HG03342 (cell line): ENCODE measurements at regions not wholly inside any gene's neighbourhood (a gene's known extent, or its start where the extent isn't known, plus 50 kb on each side); places are given as distances from the start of the nearest gene placed in this dataset.

Experiments used
- ATAC-seq: cut with Tn5 transposase; IDR thresholded peaks from one replicate; pipeline ENCODE4 v1.9.1; 2021; ENCODE audit warnings: mild to moderate bottlenecking, moderate library complexity; ENCODE audit not compliant: unreplicated experiment

DNA sequence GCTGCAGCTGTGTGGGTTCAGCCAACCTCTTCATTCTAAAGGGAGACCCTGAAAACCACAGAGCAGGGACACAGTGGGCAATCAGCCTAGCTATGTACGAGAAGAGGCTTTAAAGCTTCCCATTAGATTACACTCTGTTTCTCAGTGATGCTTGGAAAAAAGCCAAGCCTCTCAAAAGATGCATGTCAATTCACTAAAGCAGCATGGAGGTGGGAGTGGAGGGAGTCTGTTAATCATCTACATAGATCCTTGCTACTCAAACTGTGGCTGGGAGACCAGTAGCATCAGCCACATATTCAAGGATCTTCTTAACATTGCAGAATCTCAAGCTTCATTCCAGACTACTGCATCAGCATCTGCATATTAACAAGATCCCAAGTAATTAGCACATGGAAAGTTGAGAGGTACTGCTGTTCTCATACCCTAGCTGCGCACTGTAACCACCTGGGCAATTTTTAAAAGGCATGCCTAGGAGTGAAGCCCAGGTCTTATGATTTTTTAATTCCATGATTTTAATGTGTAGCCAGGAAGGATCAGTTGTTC lies 305.9 kb downstream of the PMP22 start:
- no peak for ATAC-seq

- ATAC-seq: no peak
Observed at GRCh38 chr17:14953405-14953804, 311.7 kb downstream of the PMP22 start.

DNA sequence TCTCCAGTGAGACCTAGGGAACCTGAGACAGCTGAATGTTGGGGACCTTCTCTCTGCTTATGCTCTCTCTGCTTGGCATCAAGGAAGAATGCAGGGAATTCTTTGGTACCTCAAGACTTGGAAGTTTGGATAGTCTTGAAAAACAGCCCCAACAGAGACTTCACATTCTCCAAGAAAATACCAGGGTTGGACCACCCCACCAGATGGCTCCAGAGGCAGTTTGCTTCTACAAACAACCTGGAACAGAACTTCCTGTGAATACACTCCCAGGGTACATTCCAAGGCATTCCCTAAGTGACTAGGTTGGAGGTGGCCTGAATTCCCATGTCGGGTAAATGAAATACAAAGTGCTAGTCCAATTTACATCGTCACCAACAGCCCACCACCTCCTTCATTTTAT lies 314.4 kb downstream of the PMP22 start:
- no peak for ATAC-seq

- no peak for ATAC-seq
Observed at GRCh38 chr17:14950216-14950615, 314.9 kb downstream of the PMP22 start.

- no peak for ATAC-seq
Observed at GRCh38 chr17:14947671-14948070, 317.5 kb downstream of the PMP22 start.

- ATAC-seq: no peak
Observed at GRCh38 chr17:14946481-14946880, 318.6 kb downstream of the PMP22 start.

GRCh38 chr17:14942526-14943190 lies 322.5 kb downstream of the PMP22 start:
- no peak for ATAC-seq

GRCh38 chr17:14940938-14941265 lies 324.2 kb downstream of the PMP22 start:
- ATAC-seq: no peak

DNA sequence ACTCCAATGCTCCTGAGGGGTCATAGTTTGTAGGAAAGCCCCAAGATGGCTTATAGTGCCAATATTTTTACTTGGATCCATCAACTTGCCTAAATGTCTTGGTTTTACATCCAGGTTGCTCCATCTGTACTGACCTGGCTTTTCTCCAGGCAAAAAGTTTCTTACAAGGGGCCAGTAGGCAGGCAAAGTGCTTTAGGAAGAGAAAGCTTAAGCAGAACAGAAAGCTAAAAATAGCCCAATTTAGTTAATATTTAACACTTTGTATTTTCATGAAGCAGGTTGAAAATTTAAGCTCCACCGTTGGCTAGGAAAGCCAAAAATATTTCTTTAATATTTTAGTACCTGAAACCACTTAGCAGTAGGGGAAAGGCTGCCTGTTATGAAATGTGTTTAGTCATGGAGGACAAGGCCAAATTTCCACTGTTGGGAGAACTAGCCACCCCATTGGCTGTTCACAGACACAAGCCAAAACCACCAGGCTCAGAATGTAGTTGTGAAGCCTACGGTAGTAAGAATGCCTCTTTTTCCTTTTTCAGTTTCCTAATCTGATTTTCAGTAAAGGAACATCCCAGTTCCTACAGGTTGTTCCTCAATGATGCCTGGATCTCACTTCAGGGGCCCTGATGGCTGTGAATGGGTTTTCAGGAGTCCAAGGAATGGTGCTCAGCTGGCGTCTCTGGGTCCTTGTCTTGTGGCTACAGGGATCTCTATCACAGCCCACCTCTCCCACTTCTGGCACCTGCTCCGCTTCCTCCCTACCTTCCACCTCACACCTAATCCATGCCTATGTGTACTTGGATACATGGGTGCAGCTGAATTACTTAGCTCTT lies 324.8 kb downstream of the PMP22 start:
- no peak for ATAC-seq

DNA sequence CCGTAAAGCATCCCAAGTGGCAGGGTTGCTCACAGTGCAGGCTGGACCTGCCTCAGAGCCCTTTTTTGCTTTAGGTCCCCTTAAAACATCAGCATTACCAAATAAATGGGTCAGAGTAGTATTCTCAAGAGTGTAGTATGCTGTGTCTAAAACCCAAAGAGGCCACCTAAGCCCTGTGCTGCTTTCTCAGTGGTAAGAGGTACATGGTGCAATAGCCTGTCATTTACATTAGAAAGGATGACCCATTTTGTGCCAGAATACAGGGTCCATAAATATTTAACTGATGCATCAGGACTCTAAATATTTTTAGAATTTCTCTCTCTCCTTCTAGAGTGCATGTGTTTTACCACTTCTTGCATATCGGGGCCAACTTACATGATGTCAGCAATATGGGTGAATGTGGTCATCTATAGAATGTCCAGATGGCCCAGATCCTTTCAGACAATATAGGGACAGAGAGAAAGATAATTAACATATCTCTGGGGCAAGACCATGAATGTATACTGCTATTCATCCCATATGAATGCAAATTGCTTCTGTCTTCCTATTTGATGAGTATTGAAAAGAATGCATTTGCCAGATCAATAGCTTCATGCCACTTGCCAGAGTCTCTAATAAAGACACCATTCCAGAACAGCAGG lies 329.2 kb downstream of the PMP22 start:
- ATAC-seq: no peak

GRCh38 chr17:14935139-14935841 lies 329.8 kb downstream of the PMP22 start:
- no peak for ATAC-seq

DNA sequence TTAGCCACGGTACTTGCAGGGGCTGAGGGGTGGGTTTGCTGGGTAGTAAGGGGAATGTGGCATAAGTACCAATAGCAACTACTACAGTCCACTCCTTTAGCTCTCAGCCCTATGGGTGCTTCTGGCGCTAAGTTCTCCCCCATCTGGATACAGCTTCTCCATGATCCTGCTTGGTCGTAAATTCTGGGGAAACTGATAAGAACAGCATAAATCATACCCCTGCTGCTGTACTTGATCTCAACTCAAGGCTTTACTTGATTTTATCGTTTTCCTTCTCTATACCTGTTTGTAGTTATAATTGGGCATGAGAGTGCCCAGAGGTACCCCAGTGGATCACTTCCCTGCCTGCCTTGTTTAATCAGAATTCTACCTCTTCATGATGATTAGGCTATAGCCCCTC lies 331.4 kb downstream of the PMP22 start:
- no peak for ATAC-seq

GRCh38 chr17:14926526-14927122 lies 338.5 kb downstream of the PMP22 start:
- no peak for ATAC-seq

- no peak for ATAC-seq
Observed at GRCh38 chr17:14926073-14926472, 339.1 kb downstream of the PMP22 start.

DNA sequence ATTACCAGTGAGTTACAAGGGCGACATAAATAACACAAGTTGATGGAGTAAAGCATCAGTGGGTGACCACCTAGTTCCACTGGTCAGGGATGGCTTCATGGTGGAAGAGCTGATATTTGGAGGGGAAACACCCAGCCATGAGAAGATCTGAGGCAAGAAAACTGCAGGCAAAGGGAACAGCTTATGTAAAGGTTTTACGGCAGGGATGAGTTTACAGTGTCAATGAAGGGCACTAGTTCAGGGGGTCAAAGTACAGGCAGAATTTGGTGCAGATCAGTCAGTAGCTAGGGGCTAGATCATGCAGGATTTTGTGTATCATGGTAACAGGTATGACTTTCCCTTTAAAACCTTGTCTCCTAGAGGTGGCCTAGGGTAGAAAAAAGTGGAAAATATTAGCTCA lies 339.6 kb downstream of the PMP22 start:
- no peak for ATAC-seq

GRCh38 chr17:14923981-14924380 lies 341.1 kb downstream of the PMP22 start:
- no peak for ATAC-seq

GRCh38 chr17:14922411-14922810 lies 342.7 kb downstream of the PMP22 start:
- ATAC-seq: no peak

DNA sequence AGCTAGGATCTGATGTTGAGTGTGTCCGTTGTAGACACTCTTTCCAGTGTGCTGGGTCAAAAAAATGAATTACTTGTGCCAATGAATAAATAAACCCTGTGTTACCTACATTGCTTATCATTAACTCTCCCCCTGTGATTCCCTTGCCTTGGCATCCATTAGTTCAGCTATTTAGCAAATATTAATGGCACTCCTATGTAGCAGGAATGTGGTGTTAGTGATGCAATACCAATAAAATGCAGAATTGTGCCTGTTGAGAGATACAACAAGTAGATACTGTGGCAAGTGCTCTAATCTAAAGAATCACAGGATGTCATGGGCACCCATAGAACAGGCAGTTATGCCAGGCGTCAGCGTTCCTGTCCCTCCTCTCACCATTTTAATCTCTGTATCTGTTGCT lies 343.2 kb downstream of the PMP22 start:
- no peak for ATAC-seq

GRCh38 chr17:14919631-14920213 lies 345.4 kb downstream of the PMP22 start:
- ATAC-seq: no peak

GRCh38 chr17:14919094-14919493 lies 346.0 kb downstream of the PMP22 start:
- no peak for ATAC-seq
